HCT116 (cell line): ENCODE measurements at regions not wholly inside any gene's neighbourhood (a gene's known extent, or its start where the extent isn't known, plus 50 kb on each side); places are given as distances from the start of the nearest gene placed in this dataset.

Source experiments
- ATAC-seq: fragments of 200-7000 bp; cut with Tn5 transposase; 2 replicates; pipeline ENCODE4 v1.9.1; 2020; ENCODE audit warnings: mild to moderate bottlenecking, moderate library complexity
- BruUV-seq: library from RNA; stranded (reverse); fragments of 400-500 nt; replicated peaks from 2 replicates; lab custom pipeline; 2021; lab: Mats Ljungman, UMichigan
- CTCF ChIA-PET: fragments of 300-600 bp; sonication (Branson Sonifier 250); formaldehyde crosslinking; loops from one replicate; lab custom pipeline; 2021; ENCODE audit warnings: antibody characterized with exemption; lab: Charles Lee
- POLR2A ChIA-PET: fragments of 300-600, 350-600 bp; sonication (Branson Sonifier 250); formaldehyde crosslinking; loops from one replicate; lab custom pipeline; 2021; ENCODE audit warnings: antibody characterized with exemption; lab: Charles Lee
- RAD21 ChIA-PET, 2 experiments: fragments of 300-600 bp; sonication (Branson Sonifier 250); formaldehyde crosslinking; loops; one replicate each; lab custom pipeline; 2023; ENCODE audit warnings: low total read pairs in 2 of 2; ENCODE audit not compliant: uncharacterized antibody in 2 of 2, unreplicated experiment in 2 of 2, low non-redundant PET in 1 of 2; lab: Charles Lee
- DNase-seq: peaks from one replicate; pipeline ENCODE4 v3.0.0-alpha.2; 2010; ENCODE audit warnings: low read depth, low spot score
- H2AFZ ChIP-seq: fragments of 200-600 bp; shearing (Covaris generic), sonication (generic); 2 replicates; pipeline ENCODE4 v1.6.1; 2017; ENCODE audit warnings: low read depth, mixed run types, mixed read lengths, antibody characterized with exemption, low read length; ENCODE audit not compliant: poor library complexity, severe bottlenecking
- H3K27ac ChIP-seq: 2 replicates; pipeline ENCODE4 v1.5.1; 2012; ENCODE audit warnings: low read depth, low read length
- H3K27me3 ChIP-seq: fragments of 200-600 bp; sonication (generic); 2 replicates; pipeline ENCODE4 v1.6.1; 2016; ENCODE audit warnings: mixed run types, low read length, mixed read lengths; ENCODE audit not compliant: insufficient read depth
- H3K36me3 ChIP-seq, 2 experiments: fragments of 200-500 bp in 1 of 2; fragments of 200-600 bp in 1 of 2; sonication (Bioruptor generic) in 1 of 2; sonication (generic) in 1 of 2; 2 replicates each; pipeline versions ENCODE4 v1.5.1 to v1.6.1; 2014 to 2016; ENCODE audit warnings: low read length in 2 of 2, inconsistent platforms in 1 of 2, mixed read lengths in 1 of 2, mixed run types in 1 of 2; ENCODE audit not compliant: insufficient read depth in 2 of 2, control insufficient read depth in 1 of 2
- H3K4me1 ChIP-seq, 2 experiments: fragments of 200-600 bp in 1 of 2; sonication (generic) in 1 of 2; 2 replicates each; pipeline versions ENCODE4 v1.5.1 to v1.6.1; 2012 to 2017; ENCODE audit warnings: low read length in 2 of 2, inconsistent platforms in 1 of 2, mild to moderate bottlenecking in 1 of 2, mixed read lengths in 1 of 2, mixed run types in 1 of 2, moderate library complexity in 1 of 2; ENCODE audit not compliant: insufficient read depth in 2 of 2, control insufficient read depth in 1 of 2
- H3K4me2 ChIP-seq: fragments of 200-600 bp; sonication (generic); 2 replicates; pipeline ENCODE4 v1.6.1; 2017; ENCODE audit warnings: mixed run types, low read length, mixed read lengths
- H3K4me3 ChIP-seq, 2 experiments: fragments of 200-600 bp in 1 of 2; sonication (generic) in 1 of 2; replicated peaks in 1 of 2; 2 replicates each; pipeline ENCODE4 v1.5.1; 2011 to 2016; ENCODE audit warnings: low read length in 2 of 2, control low read depth in 1 of 2, low read depth in 1 of 2, mild to moderate bottlenecking in 1 of 2, mixed read lengths in 1 of 2, mixed run types in 1 of 2
- H3K79me2 ChIP-seq: fragments of 200-600 bp; sonication (generic); 2 replicates; pipeline ENCODE4 v1.6.1; 2017; ENCODE audit warnings: mild to moderate bottlenecking, mixed run types, low read length, moderate library complexity, mixed read lengths; ENCODE audit not compliant: insufficient read depth
- H3K9ac ChIP-seq: fragments of 200-600 bp; sonication (generic); 2 replicates; pipeline ENCODE4 v1.6.1; 2016; ENCODE audit warnings: low read length, mixed read lengths
- H3K9me2 ChIP-seq: fragments of 200-600 bp; sonication (generic), shearing (Covaris generic); 2 replicates; pipeline ENCODE4 v1.6.1; 2017; ENCODE audit warnings: mixed run types, mild to moderate bottlenecking, moderate library complexity; ENCODE audit not compliant: insufficient read depth
- H3K9me3 ChIP-seq, 2 experiments: fragments of 200-500 bp in 1 of 2; fragments of 200-600 bp in 1 of 2; sonication (Bioruptor generic) in 1 of 2; sonication (generic) in 1 of 2; 2 replicates each; pipeline ENCODE4 v1.6.1; 2014 to 2017; ENCODE audit warnings: low read length in 2 of 2, mixed read lengths in 2 of 2, inconsistent platforms in 1 of 2, low read depth in 1 of 2, mild to moderate bottlenecking in 1 of 2, mixed run types in 1 of 2, moderate library complexity in 1 of 2; ENCODE audit not compliant: control insufficient read depth in 1 of 2, insufficient read depth in 1 of 2
- H4K20me1 ChIP-seq: fragments of 200-600 bp; sonication (generic), shearing (Covaris generic); 2 replicates; pipeline ENCODE4 v1.6.1; 2017; ENCODE audit warnings: mixed run types, mild to moderate bottlenecking, moderate library complexity; ENCODE audit not compliant: insufficient read depth
- ATF3 ChIP-seq: IDR thresholded peaks from 2 replicates; pipeline ENCODE4 v1.6.1; 2012
- CEBPB ChIP-seq: IDR thresholded peaks from 2 replicates; pipeline ENCODE4 v1.6.1; 2012; ENCODE audit warnings: low read depth
- CTCF ChIP-seq, 3 experiments: fragments of 200-600 bp in 1 of 3; sonication (generic) in 1 of 3; IDR thresholded peaks in 2 of 3; conservative IDR thresholded peaks in 1 of 3; 2 replicates each; pipeline ENCODE4 v1.5.1; 2012 to 2017; ENCODE audit warnings: low read depth in 2 of 3, low read length in 2 of 3, antibody characterized with exemption in 1 of 3, borderline replicate concordance in 1 of 3, control low read depth in 1 of 3, mild to moderate bottlenecking in 1 of 3, mixed read lengths in 1 of 3, mixed run types in 1 of 3, moderate library complexity in 1 of 3; ENCODE audit not compliant: insufficient read depth in 1 of 3
- ELF1 ChIP-seq: IDR thresholded peaks from 2 replicates; pipeline ENCODE4 v1.6.1; 2012; ENCODE audit warnings: low read depth, borderline replicate concordance
- EZH2phosphoT487 ChIP-seq: fragments of 200-600 bp; IDR thresholded peaks from 2 replicates; pipeline ENCODE4 v1.6.1; 2018; ENCODE audit warnings: antibody characterized with exemption, borderline replicate concordance
- FOSL1 ChIP-seq: IDR thresholded peaks from 2 replicates; pipeline ENCODE4 v1.6.1; 2012; ENCODE audit warnings: low read depth
- JUND ChIP-seq: IDR thresholded peaks from 2 replicates; pipeline ENCODE4 v1.6.1; 2012
- MAX ChIP-seq: IDR thresholded peaks from 2 replicates; pipeline ENCODE4 v1.6.1; 2012
- REST ChIP-seq: IDR thresholded peaks from 2 replicates; pipeline ENCODE4 v1.6.1; 2012; ENCODE audit warnings: low read depth
- SRF ChIP-seq: IDR thresholded peaks from 2 replicates; pipeline ENCODE4 v1.6.1; 2012; ENCODE audit warnings: low read depth
- YY1 ChIP-seq: IDR thresholded peaks from 2 replicates; pipeline ENCODE4 v1.6.1; 2011; ENCODE audit warnings: low read length, low read depth, moderate library complexity, mild to moderate bottlenecking; ENCODE audit not compliant: insufficient replicate concordance; ENCODE audit errors: extremely low read depth
- intact Hi-C: fragments of 100-400 bp; cut with micrococcal nuclease; formaldehyde crosslinking; loops from 2 replicates; pipeline ENCODE4 v1.10.0; 2022

- Histone ChIP-seq H3K9me2 (no peaks in the 10 kb centered on the region), H3K9me3 (no peaks in the 10 kb centered on the region), H3K36me3 (no peaks in the 10 kb centered on the region), H3K79me2 (no peaks in the 10 kb centered on the region), H3K27ac (no peak overlapping the region), H3K4me3 (no peak overlapping the region), H3K9ac (no peak overlapping the region), H3K4me2 (no peak overlapping the region), H4K20me1 (no peaks in the 10 kb centered on the region)
- CTCF ChIA-PET: no interaction called here
- POLR2A ChIA-PET: no interaction called here
- DNase-seq (no peak), ATAC-seq (no peak)
- RAD21 ChIA-PET: no interaction called here
- TF ChIP-seq ELF1 (no peak), FOSL1 (no peak), ATF3 (no peak)
- TF ChIP-seq, all 23 proteins: peak for 0
- Histone ChIP-seq H3K4me1 (peaks cover 0 to 26% of the 10 kb centered on the region in 2 experiments; a peak in 2 of 4 replicates), H3K27me3 (no peaks in the 10 kb centered on the region), H2AFZ (peak overlapping the region; percentile 55)
- intact Hi-C loops: no loop called here
- BruUV-seq: no TSS peak
Measured at GRCh38 chr5:72597456-72597948, 90.3 kb upstream of the ZNF366 start.

- no peak for ATAC-seq
- Histone ChIP-seq H3K27ac (no peak overlapping the region), H3K79me2 (no peaks in the 10 kb centered on the region), H4K20me1 (no peaks in the 10 kb centered on the region), H3K9me2 (no peaks in the 10 kb centered on the region), H3K4me3 (no peak overlapping the region), H3K36me3 (no peaks in the 10 kb centered on the region), H3K4me2 (no peak overlapping the region), H3K27me3 (no peaks in the 10 kb centered on the region), H3K9ac (no peak overlapping the region), H3K4me1 (peaks cover 0 to 26% of the 10 kb centered on the region in 2 experiments; a peak in 2 of 4 replicates), H2AFZ (peak overlapping the region; percentile 55), H3K9me3 (no peaks in the 10 kb centered on the region)
- RAD21 ChIA-PET: no interaction called here
- TF ChIP-seq CTCF (IDR thresholded peaks at IDR 0.05 in 2 of 3, conservative IDR thresholded peaks at IDR 0.05 in 1 of 3; ENCODE audit: borderline replicate concordance in 1 of 3, insufficient read depth in 1 of 3, low read depth in 2 of 3, low read length in 2 of 3) (no peak), SRF (no peak), MAX (no peak), YY1 (no peak), JUND (no peak), REST (no peak), CEBPB (no peak), EZH2phosphoT487 (no peak)
- DNase-seq: no peak
- POLR2A ChIA-PET: no interaction called here
- intact Hi-C loops: no loop called here
- CTCF ChIA-PET: no interaction called here
- no TSS peak for BruUV-seq
Measured at GRCh38 chr5:72596956-72597355, 89.7 kb upstream of the ZNF366 start.
